Suprapubic skin (tissue), 4 donors: ENCODE measurements at regions not wholly inside any gene's neighbourhood (a gene's known extent, or its start where the extent isn't known, plus 50 kb on each side); places are given as distances from the start of the nearest gene placed in this dataset.
"Not testable (repeated sequence)": the region's sequence is repeated elsewhere in the genome, so short reads cannot be mapped to it uniquely, and the experiment has no call there.

ENCODE experiments used
- DNase-seq, 2 donors: peaks; one replicate each; pipeline ENCODE4 v3.0.0-alpha.2; 2019; ENCODE audit warnings: low spot score in 2 of 2
- H3K27ac ChIP-seq: fragments of 200-600 bp; sonication (generic); one replicate; pipeline ENCODE4 v1.5.1; 2019
- H3K27me3 ChIP-seq: fragments of 200-600 bp; sonication (generic); one replicate; pipeline ENCODE4 v1.5.1; 2019
- H3K36me3 ChIP-seq: fragments of 200-600 bp; sonication (generic); one replicate; pipeline ENCODE4 v1.5.1; 2019
- H3K4me1 ChIP-seq: fragments of 200-600 bp; sonication (generic); one replicate; pipeline ENCODE4 v1.5.1; 2019
- H3K4me3 ChIP-seq: fragments of 200-600 bp; sonication (generic); one replicate; pipeline ENCODE4 v1.5.1; 2019; ENCODE audit warnings: mild to moderate bottlenecking
- H3K9me3 ChIP-seq: fragments of 200-600 bp; sonication (generic); one replicate; pipeline ENCODE4 v1.5.1; 2019
- CTCF ChIP-seq, 2 donors: fragments of 200-600 bp in 1 of 2; fragments of 450-650 bp in 1 of 2; sonication (generic) in 1 of 2; IDR thresholded peaks; one replicate each; pipeline ENCODE4 v1.5.1; 2016 to 2019; ENCODE audit warnings: antibody characterized with exemption in 2 of 2, mild to moderate bottlenecking in 1 of 2, moderate library complexity in 1 of 2
- EP300 ChIP-seq: sonication (generic); formaldehyde crosslinking; IDR thresholded peaks from one replicate; pipeline ENCODE4 v1.6.1; 2017; ENCODE audit warnings: antibody characterized with exemption
- POLR2A ChIP-seq, 2 donors: fragments of 450-650 bp; IDR thresholded peaks; one replicate each; pipeline ENCODE4 v1.6.1; 2017; ENCODE audit warnings: antibody characterized with exemption in 2 of 2, mild to moderate bottlenecking in 2 of 2, moderate library complexity in 2 of 2
- POLR2AphosphoS5 ChIP-seq, 3 donors: sonication (generic); formaldehyde crosslinking; IDR thresholded peaks; one replicate each; pipeline ENCODE4 v1.6.1; 2017; ENCODE audit warnings: antibody characterized with exemption in 3 of 3
- WGBS: methylation state at CpG from one replicate; pipeline ENCODE4 v1.1.5; 2018; 5-methylcytosine and 5-hydroxymethylcytosine counted together

GRCh38 chr5:62222305-62222704 is 83.7 kb upstream of the KIF2A start:
- not testable (repeated sequence) for H3K4me3 ChIP-seq, H3K27me3 ChIP-seq, H3K4me1 ChIP-seq, H3K9me3 ChIP-seq, H3K27ac ChIP-seq, H3K36me3 ChIP-seq, DNase-seq
- WGBS: 77% methylated on average over 2 of the region's 2 CpGs

- H3K27ac ChIP-seq, H3K36me3 ChIP-seq, H3K4me1 ChIP-seq, H3K9me3 ChIP-seq, H3K27me3 ChIP-seq: not testable (repeated sequence)
- H3K4me3 ChIP-seq: peak overlapping the region; percentile 5
- WGBS: under 1% methylated on average over 9 of the region's 9 CpGs
- peak in 1 of 2 donors; percentile 76 for DNase-seq
- TF ChIP-seq CTCF (IDR thresholded peaks at IDR 0.05): peak in 1 of 2 donors; percentile 44
These were observed 82.7 kb upstream of the KIF2A start for GRCh38 chr5:62223312-62223670.

- H3K4me3 ChIP-seq, H3K9me3 ChIP-seq, H3K36me3 ChIP-seq, H3K27ac ChIP-seq, H3K4me1 ChIP-seq, DNase-seq, H3K27me3 ChIP-seq: not testable (repeated sequence)
- WGBS: 79% methylated on average over 7 of the region's 7 CpGs
These were observed 80.9 kb upstream of the KIF2A start for GRCh38 chr5:62224987-62225601.

- H3K27me3 ChIP-seq, H3K36me3 ChIP-seq, DNase-seq, H3K27ac ChIP-seq, H3K4me1 ChIP-seq, H3K4me3 ChIP-seq, H3K9me3 ChIP-seq: not testable (repeated sequence)
- 85% methylated on average over 3 of the region's 3 CpGs for WGBS
These were observed 75.1 kb upstream of the KIF2A start for GRCh38 chr5:62230876-62231388.

- DNase-seq: no peak
- Histone ChIP-seq H3K4me3 (no peak overlapping the region), H3K27me3 (no peaks in the 10 kb centered on the region), H3K36me3 (no peaks in the 10 kb centered on the region), H3K9me3 (no peaks in the 10 kb centered on the region), H3K27ac (no peak overlapping the region), H3K4me1 (peaks cover 6% of the 10 kb centered on the region)
- no peak for TF ChIP-seq CTCF (IDR thresholded peaks at IDR 0.05)
- no peak for TF ChIP-seq POLR2AphosphoS5 (IDR thresholded peaks at IDR 0.05)
- TF ChIP-seq POLR2A (IDR thresholded peaks at IDR 0.05): no peak
- TF ChIP-seq EP300: no peak
- WGBS: 81% methylated on average over 9 of the region's 9 CpGs
These were observed 74.4 kb upstream of the KIF2A start for GRCh38 chr5:62231576-62231975.

- H3K4me3 ChIP-seq, H3K9me3 ChIP-seq, H3K4me1 ChIP-seq, H3K36me3 ChIP-seq, DNase-seq, H3K27me3 ChIP-seq, H3K27ac ChIP-seq: not testable (repeated sequence)
- WGBS: 67% methylated on average over 1 of the region's 1 CpG
These were observed 73.8 kb upstream of the KIF2A start for GRCh38 chr5:62232218-62232617.

GRCh38 chr5:62233083-62234046 is 72.6 kb upstream of the KIF2A start:
- not testable (repeated sequence) for H3K36me3 ChIP-seq, H3K27ac ChIP-seq, H3K27me3 ChIP-seq, H3K9me3 ChIP-seq, DNase-seq, H3K4me3 ChIP-seq, H3K4me1 ChIP-seq
- WGBS: 66% methylated on average over 6 of the region's 6 CpGs

- not testable (repeated sequence) for H3K9me3 ChIP-seq, H3K27me3 ChIP-seq, H3K4me3 ChIP-seq, H3K4me1 ChIP-seq, DNase-seq, H3K36me3 ChIP-seq, H3K27ac ChIP-seq
- 66% methylated on average over 7 of the region's 7 CpGs for WGBS
These were observed 69.4 kb upstream of the KIF2A start for GRCh38 chr5:62236593-62236992.

- not testable (repeated sequence) for H3K9me3 ChIP-seq, H3K27ac ChIP-seq, H3K4me3 ChIP-seq, H3K27me3 ChIP-seq, H3K4me1 ChIP-seq, H3K36me3 ChIP-seq, DNase-seq
- 92% methylated on average over 2 of the region's 2 CpGs for WGBS
These were observed 68.1 kb upstream of the KIF2A start for GRCh38 chr5:62237944-62238343.

GRCh38 chr5:62238584-62238983 is 67.4 kb upstream of the KIF2A start:
- H3K4me3 ChIP-seq, H3K36me3 ChIP-seq, DNase-seq, H3K9me3 ChIP-seq, H3K27ac ChIP-seq, H3K27me3 ChIP-seq, H3K4me1 ChIP-seq: not testable (repeated sequence)
- 90% methylated on average over 3 of the region's 3 CpGs for WGBS

- H3K4me1 ChIP-seq: not testable (repeated sequence)
These were observed 65.5 kb upstream of the KIF2A start for GRCh38 chr5:62240494-62240893.

More at GRCh38 chr5:62240494-62240893, 65.5 kb upstream of the KIF2A start:
- H3K36me3 ChIP-seq, H3K27me3 ChIP-seq, DNase-seq, H3K4me3 ChIP-seq, H3K27ac ChIP-seq, H3K9me3 ChIP-seq: not testable (repeated sequence)
- whole genome bisulfite sequencing: 95% methylated on average over 3 of the region's 3 CpGs
